Vagina (tissue), 2 donors: ENCODE measurements at regions not wholly inside any gene's neighbourhood (a gene's known extent, or its start where the extent isn't known, plus 50 kb on each side); places are given as distances from the start of the nearest gene placed in this dataset.

Source experiments
- CTCF ChIP-seq, 3 experiments: fragments of 450-650 bp in 2 of 3; fragments of 200-600 bp in 1 of 3; sonication (generic) in 1 of 3; IDR thresholded peaks; one replicate each; pipeline ENCODE4 v1.5.1; 2017 to 2019; ENCODE audit warnings: antibody characterized with exemption in 3 of 3, mild to moderate bottlenecking in 2 of 3, moderate library complexity in 2 of 3
- POLR2AphosphoS5 ChIP-seq, 2 donors: sonication (generic); formaldehyde crosslinking; IDR thresholded peaks; one replicate each; pipeline ENCODE4 v1.9.0; 2017; ENCODE audit warnings: antibody characterized with exemption in 2 of 2, mild to moderate bottlenecking in 2 of 2, low read depth in 1 of 2; ENCODE audit not compliant: insufficient read depth in 1 of 2

GRCh38 chr17:79185671-79186070 lies 111.0 kb downstream of the ENGASE start:
- TF ChIP-seq CTCF (IDR thresholded peaks at IDR 0.05) (no peak), POLR2AphosphoS5 (IDR thresholded peaks at IDR 0.05; ENCODE audit: insufficient read depth in 1 of 2, low read depth in 1 of 2) (no peak)
